Astrocyte (in vitro differentiated cells and primary cell): ENCODE measurements at regions not wholly inside any gene's neighbourhood (a gene's known extent, or its start where the extent isn't known, plus 50 kb on each side); places are given as distances from the start of the nearest gene placed in this dataset.

ENCODE experiments used
- CTCF ChIP-seq: IDR thresholded peaks from 2 replicates; pipeline ENCODE4 v1.5.1; 2011; ENCODE audit warnings: low read depth, mild to moderate bottlenecking, inconsistent platforms, low read length, moderate library complexity; ENCODE audit not compliant: insufficient read depth
- EZH2 ChIP-seq: IDR thresholded peaks from 2 replicates; pipeline ENCODE4 v1.6.1; 2012; ENCODE audit warnings: mild to moderate bottlenecking, low read length, inconsistent platforms; ENCODE audit not compliant: insufficient read depth

DNA sequence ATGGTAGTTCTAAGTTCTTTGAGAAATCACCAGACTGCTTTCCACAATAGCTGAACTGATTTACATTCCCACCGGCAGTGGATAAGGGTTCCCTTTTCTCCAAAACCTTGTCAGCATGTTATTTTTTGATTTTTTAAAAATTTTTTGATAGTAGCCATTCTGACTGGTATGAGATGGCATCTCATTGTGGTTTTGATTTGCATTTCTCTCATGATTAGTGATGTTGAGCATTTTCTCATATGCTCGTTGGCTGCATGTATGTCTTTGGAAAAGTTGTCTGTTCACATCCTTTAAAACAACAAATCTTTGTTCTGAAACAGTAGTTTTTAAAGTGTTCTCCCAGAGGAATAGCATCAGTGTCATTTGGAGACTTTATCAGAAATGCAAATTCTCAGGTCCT, 77.5 kb upstream of the POMP start:
- TF ChIP-seq CTCF (no peak), EZH2 (no peak)
